Ascending aorta (tissue), 2 donors: ENCODE measurements at regions not wholly inside any gene's neighbourhood (a gene's known extent, or its start where the extent isn't known, plus 50 kb on each side); places are given as distances from the start of the nearest gene placed in this dataset.
"Not testable (repeated sequence)": the region's sequence is repeated elsewhere in the genome, so short reads cannot be mapped to it uniquely, and the experiment has no call there.

Source experiments
- DNase-seq, 2 donors: peaks; one replicate each; pipeline ENCODE4 v3.0.0-alpha.2; 2019; ENCODE audit warnings: low spot score in 2 of 2
- H3K27ac ChIP-seq, 2 donors: fragments of 200-600 bp; sonication (generic); one replicate each; pipeline ENCODE4 v1.5.1; 2016 to 2017; ENCODE audit warnings: mild to moderate bottlenecking in 1 of 2
- H3K27me3 ChIP-seq: fragments of 200-600 bp; sonication (generic); one replicate; pipeline ENCODE4 v1.5.1; 2017
- H3K36me3 ChIP-seq, 2 donors: fragments of 200-600 bp; sonication (generic); one replicate each; pipeline ENCODE4 v1.5.1; 2016
- H3K4me1 ChIP-seq, 2 donors: fragments of 200-600 bp; sonication (generic); one replicate each; pipeline ENCODE4 v1.5.1; 2016 to 2017; ENCODE audit warnings: mild to moderate bottlenecking in 1 of 2
- H3K4me3 ChIP-seq, 2 donors: fragments of 200-600 bp; sonication (generic); one replicate each; pipeline ENCODE4 v1.5.1; 2016 to 2017; ENCODE audit warnings: mild to moderate bottlenecking in 1 of 2
- H3K9me3 ChIP-seq, 2 donors: fragments of 200-600 bp; sonication (generic); one replicate each; pipeline ENCODE4 v1.5.1; 2016
- intact Hi-C: fragments of 100-400 bp; cut with DNase I; formaldehyde crosslinking; loops from one replicate; pipeline ENCODE4 v1.15.1; 2023
- TF ChIP-seq, protein P1 (sequence below), 3 experiments: fragments of 200-600 bp in 2 of 3; fragments of 450-650 bp in 1 of 3; sonication (generic) in 2 of 3; IDR thresholded peaks; one replicate each; pipeline ENCODE4 v1.5.1; 2016 to 2019; ENCODE audit warnings: antibody characterized with exemption in 3 of 3, mild to moderate bottlenecking in 1 of 3, moderate library complexity in 1 of 3

- Histone ChIP-seq H3K27me3 (no peaks in the 10 kb centered on the region), H3K9me3 (peaks cover 0 to 3% of the 10 kb centered on the region in 2 donors), H3K4me1 (no peaks in the 10 kb centered on the region), H3K27ac (no peak overlapping the region), H3K4me3 (no peak overlapping the region), H3K36me3 (no peaks in the 10 kb centered on the region)
- TF ChIP-seq, protein P1, sequence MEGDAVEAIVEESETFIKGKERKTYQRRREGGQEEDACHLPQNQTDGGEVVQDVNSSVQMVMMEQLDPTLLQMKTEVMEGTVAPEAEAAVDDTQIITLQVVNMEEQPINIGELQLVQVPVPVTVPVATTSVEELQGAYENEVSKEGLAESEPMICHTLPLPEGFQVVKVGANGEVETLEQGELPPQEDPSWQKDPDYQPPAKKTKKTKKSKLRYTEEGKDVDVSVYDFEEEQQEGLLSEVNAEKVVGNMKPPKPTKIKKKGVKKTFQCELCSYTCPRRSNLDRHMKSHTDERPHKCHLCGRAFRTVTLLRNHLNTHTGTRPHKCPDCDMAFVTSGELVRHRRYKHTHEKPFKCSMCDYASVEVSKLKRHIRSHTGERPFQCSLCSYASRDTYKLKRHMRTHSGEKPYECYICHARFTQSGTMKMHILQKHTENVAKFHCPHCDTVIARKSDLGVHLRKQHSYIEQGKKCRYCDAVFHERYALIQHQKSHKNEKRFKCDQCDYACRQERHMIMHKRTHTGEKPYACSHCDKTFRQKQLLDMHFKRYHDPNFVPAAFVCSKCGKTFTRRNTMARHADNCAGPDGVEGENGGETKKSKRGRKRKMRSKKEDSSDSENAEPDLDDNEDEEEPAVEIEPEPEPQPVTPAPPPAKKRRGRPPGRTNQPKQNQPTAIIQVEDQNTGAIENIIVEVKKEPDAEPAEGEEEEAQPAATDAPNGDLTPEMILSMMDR (IDR thresholded peaks at IDR 0.05): no peak
- DNase-seq: no peak
- intact Hi-C loops: no loop called here
Observed at GRCh38 chr6:73984571-73985210, 288.7 kb downstream of the CD109 start.

DNA sequence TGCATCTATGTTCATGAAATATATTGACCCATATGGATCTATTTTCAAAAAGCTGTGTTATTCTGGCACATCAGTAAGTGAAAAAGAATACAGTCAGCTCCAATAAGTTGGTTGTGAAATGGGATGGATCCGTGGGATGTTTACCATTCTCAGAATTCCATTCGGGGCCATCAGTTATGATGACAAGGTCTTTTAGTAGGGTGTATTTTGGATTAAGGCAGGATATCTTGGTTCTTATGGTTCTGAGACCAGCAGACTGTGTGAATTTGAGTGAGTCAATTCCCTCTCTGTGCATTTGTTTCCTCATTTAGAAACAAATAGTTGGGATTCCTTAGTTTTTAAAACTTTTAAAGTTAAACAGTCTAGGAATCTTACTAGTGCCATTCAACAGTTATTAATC, 287.4 kb downstream of the CD109 start:
- H3K4me3 ChIP-seq: no peak overlapping the region
- H3K27me3 ChIP-seq: no peaks in the 10 kb centered on the region
- intact Hi-C loops: no loop called here
- H3K4me1 ChIP-seq: no peaks in the 10 kb centered on the region
- H3K9me3 ChIP-seq: peaks cover 0 to 3% of the 10 kb centered on the region in 2 donors
- H3K27ac ChIP-seq: no peak overlapping the region
- no peaks in the 10 kb centered on the region for H3K36me3 ChIP-seq
- TF ChIP-seq, protein P1 (IDR thresholded peaks at IDR 0.05): no peak
- no peak for DNase-seq

GRCh38 chr6:73980096-73980495, 284.1 kb downstream of the CD109 start:
- H3K27ac ChIP-seq: no peak overlapping the region
- peaks cover 0 to 3% of the 10 kb centered on the region in 2 donors for H3K9me3 ChIP-seq
- DNase-seq: no peak
- no peaks in the 10 kb centered on the region for H3K27me3 ChIP-seq
- H3K36me3 ChIP-seq: no peaks in the 10 kb centered on the region
- H3K4me1 ChIP-seq: no peaks in the 10 kb centered on the region
- H3K4me3 ChIP-seq: no peak overlapping the region
- intact Hi-C loops: no loop called here
- TF ChIP-seq, protein P1 (IDR thresholded peaks at IDR 0.05): no peak

GRCh38 chr6:73978330-73978729, 282.3 kb downstream of the CD109 start:
- no peak overlapping the region for H3K4me3 ChIP-seq
- H3K27me3 ChIP-seq: no peaks in the 10 kb centered on the region
- H3K27ac ChIP-seq: no peak overlapping the region
- intact Hi-C loops: no loop called here
- no peaks in the 10 kb centered on the region for H3K4me1 ChIP-seq
- H3K36me3 ChIP-seq: no peaks in the 10 kb centered on the region
- TF ChIP-seq, protein P1 (IDR thresholded peaks at IDR 0.05): no peak
- no peak for DNase-seq
- H3K9me3 ChIP-seq: peaks cover 0 to 3% of the 10 kb centered on the region in 2 donors

DNA sequence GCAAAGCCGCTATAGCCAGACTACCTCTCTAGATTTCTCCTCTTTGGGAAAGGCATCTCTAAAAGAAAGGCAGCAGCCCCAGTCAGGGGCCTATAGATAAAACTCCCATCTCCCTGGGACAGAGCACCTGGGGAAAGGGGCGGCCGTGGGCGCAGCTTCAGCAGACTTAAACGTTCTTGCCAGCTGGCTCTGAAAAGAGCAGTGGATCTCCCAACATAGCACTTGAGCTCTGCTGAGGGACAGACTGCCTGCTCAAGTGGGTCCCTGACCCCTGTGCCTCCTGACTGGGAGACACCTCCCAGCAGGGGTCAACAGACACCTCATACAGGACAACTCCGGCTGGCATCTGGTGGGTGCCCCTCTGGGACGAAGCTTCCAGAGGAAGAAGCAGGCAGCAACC, 276.5 kb downstream of the CD109 start:
- intact Hi-C loops: loop anchor here (5.0 kb wide), 1 partner anchor 1235 kb away; the partner anchor contains the start of gene COL12A1
- H3K27ac ChIP-seq, H3K9me3 ChIP-seq, DNase-seq, H3K4me1 ChIP-seq, H3K27me3 ChIP-seq, H3K36me3 ChIP-seq, H3K4me3 ChIP-seq: not testable (repeated sequence)

DNA sequence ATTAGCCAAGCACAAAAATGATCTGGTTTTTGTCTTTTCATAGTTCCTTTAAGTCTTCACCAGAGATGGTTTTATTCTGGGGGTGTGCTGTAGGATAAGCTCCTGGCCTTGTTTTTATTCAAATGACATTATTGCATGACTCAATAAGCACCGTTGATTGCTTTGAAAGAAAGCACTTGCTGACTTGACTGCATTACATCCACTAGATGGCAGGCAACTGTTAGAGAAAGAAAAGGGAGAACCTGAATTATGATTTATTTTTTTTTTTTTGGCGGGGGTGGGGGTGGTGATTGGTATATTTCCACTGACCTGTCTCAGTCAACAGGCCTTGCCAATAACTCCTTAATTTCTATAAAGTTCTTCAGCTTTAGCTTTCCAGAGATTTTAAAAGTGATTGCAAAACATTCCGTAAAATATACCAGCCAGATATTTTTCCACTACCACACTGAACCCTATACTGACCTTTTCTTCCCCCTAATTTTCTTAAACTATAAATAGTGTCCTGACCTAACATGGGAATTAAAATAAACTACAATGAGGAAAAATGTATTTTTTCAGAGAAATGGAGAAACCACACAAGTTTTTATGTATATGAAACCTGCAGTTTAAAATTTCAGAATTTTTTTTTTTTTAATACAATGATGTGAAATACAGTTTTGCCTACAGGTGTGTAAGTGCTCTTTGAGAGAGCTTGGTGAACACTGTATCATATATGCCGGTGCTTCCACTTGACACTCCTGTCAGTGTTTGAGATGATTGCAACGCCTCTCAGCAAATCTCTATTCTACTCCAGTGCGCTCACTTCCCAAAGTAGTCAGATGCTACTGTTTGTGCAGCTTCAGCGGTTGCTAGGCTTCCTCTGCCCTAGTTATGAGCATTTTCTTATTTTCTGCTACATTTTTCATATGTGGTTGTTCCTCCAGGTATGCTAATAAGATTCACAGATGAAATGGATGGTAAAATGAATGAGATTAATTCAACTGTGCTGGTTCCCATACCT, 274.3 kb downstream of the CD109 start:
- Histone ChIP-seq H3K4me1 (no peaks in the 10 kb centered on the region), H3K27ac (no peak overlapping the region), H3K4me3 (no peak overlapping the region), H3K27me3 (no peaks in the 10 kb centered on the region), H3K9me3 (no peaks in the 10 kb centered on the region), H3K36me3 (no peaks in the 10 kb centered on the region)
- TF ChIP-seq, protein P1 (IDR thresholded peaks at IDR 0.05): peak; percentile 15 to 56 (median 32)
- intact Hi-C loops: loop anchor here (5.0 kb wide), 1 partner anchor 1237 kb away; the partner anchor contains the start of gene COL12A1
- DNase-seq: no peak
